ENCODE measurements at regions not wholly inside any gene's neighbourhood (a gene's known extent, or its start where the extent isn't known, plus 50 kb on each side); places are given as distances from the start of the nearest gene placed in this dataset.

- no peak for TF ChIP-seq CTCF (IDR thresholded peaks at IDR 0.05; ENCODE audit: poor library complexity, severe bottlenecking)
Observed at GRCh38 chr7:52726493-52726892, 308.9 kb upstream of the POM121L12 start.

GRCh38 chr7:52723606-52724005, 311.8 kb upstream of the POM121L12 start:
- Histone ChIP-seq H3K9me3 (ENCODE audit: severe bottlenecking) (no peaks in the 10 kb centered on the region), H3K36me3 (ENCODE audit: low read depth) (no peaks in the 10 kb centered on the region), H3K27ac (ENCODE audit: poor library complexity, severe bottlenecking) (no peak overlapping the region), H3K4me3 (ENCODE audit: severe bottlenecking) (no peak overlapping the region), H3K4me1 (ENCODE audit: insufficient read depth, poor library complexity, severe bottlenecking) (no peaks in the 10 kb centered on the region), H3K27me3 (ENCODE audit: insufficient read depth, poor library complexity, severe bottlenecking) (no peaks in the 10 kb centered on the region)
- no peak for DNase-seq (ENCODE audit: low spot score)
- ATAC-seq (ENCODE audit: low read depth), result no peak
- no peak for TF ChIP-seq CTCF (IDR thresholded peaks at IDR 0.05; ENCODE audit: poor library complexity, severe bottlenecking)

More at GRCh38 chr7:52726493-52726892, 308.9 kb upstream of the POM121L12 start:
- Histone ChIP-seq H3K36me3 (ENCODE audit: low read depth) (no peaks in the 10 kb centered on the region), H3K4me3 (ENCODE audit: severe bottlenecking) (no peak overlapping the region), H3K4me1 (ENCODE audit: insufficient read depth, poor library complexity, severe bottlenecking) (no peaks in the 10 kb centered on the region), H3K27ac (ENCODE audit: poor library complexity, severe bottlenecking) (no peak overlapping the region), H3K27me3 (ENCODE audit: insufficient read depth, poor library complexity, severe bottlenecking) (no peaks in the 10 kb centered on the region), H3K9me3 (ENCODE audit: severe bottlenecking) (no peaks in the 10 kb centered on the region)
- DNase-seq (ENCODE audit: low spot score) (no peak), ATAC-seq (ENCODE audit: low read depth) (no peak)

- Histone ChIP-seq H3K27ac (ENCODE audit: poor library complexity, severe bottlenecking) (no peak overlapping the region), H3K4me1 (ENCODE audit: insufficient read depth, poor library complexity, severe bottlenecking) (no peaks in the 10 kb centered on the region)
- no peak for DNase-seq (ENCODE audit: low spot score)
Observed at GRCh38 chr7:52720856-52721255, 314.6 kb upstream of the POM121L12 start.

GRCh38 chr7:52719677-52720076, 315.8 kb upstream of the POM121L12 start:
- Histone ChIP-seq H3K9me3 (ENCODE audit: severe bottlenecking) (no peaks in the 10 kb centered on the region), H3K4me3 (ENCODE audit: severe bottlenecking) (no peak overlapping the region), H3K36me3 (ENCODE audit: low read depth) (no peaks in the 10 kb centered on the region), H3K27me3 (ENCODE audit: insufficient read depth, poor library complexity, severe bottlenecking) (no peaks in the 10 kb centered on the region), H3K4me1 (ENCODE audit: insufficient read depth, poor library complexity, severe bottlenecking) (no peaks in the 10 kb centered on the region), H3K27ac (ENCODE audit: poor library complexity, severe bottlenecking) (no peak overlapping the region)
- ATAC-seq (ENCODE audit: low read depth) (no peak), DNase-seq (ENCODE audit: low spot score) (no peak)
- TF ChIP-seq CTCF (IDR thresholded peaks at IDR 0.05; ENCODE audit: poor library complexity, severe bottlenecking), result no peak

More at GRCh38 chr7:52720856-52721255, 314.6 kb upstream of the POM121L12 start:
- ATAC-seq (ENCODE audit: low read depth), result no peak
- no peak for TF ChIP-seq CTCF (IDR thresholded peaks at IDR 0.05; ENCODE audit: poor library complexity, severe bottlenecking)
- Histone ChIP-seq H3K4me3 (ENCODE audit: severe bottlenecking) (no peak overlapping the region), H3K9me3 (ENCODE audit: severe bottlenecking) (no peaks in the 10 kb centered on the region), H3K27me3 (ENCODE audit: insufficient read depth, poor library complexity, severe bottlenecking) (no peaks in the 10 kb centered on the region), H3K36me3 (ENCODE audit: low read depth) (no peaks in the 10 kb centered on the region)

GRCh38 chr7:52715701-52716100, 319.7 kb upstream of the POM121L12 start:
- no peak for TF ChIP-seq CTCF (IDR thresholded peaks at IDR 0.05; ENCODE audit: poor library complexity, severe bottlenecking)
- H3K9me3 ChIP-seq (ENCODE audit: severe bottlenecking), result no peaks in the 10 kb centered on the region
- H3K4me3 ChIP-seq (ENCODE audit: severe bottlenecking), result no peak overlapping the region
- H3K36me3 ChIP-seq (ENCODE audit: low read depth), result no peaks in the 10 kb centered on the region
- H3K27ac ChIP-seq (ENCODE audit: poor library complexity, severe bottlenecking), result no peak overlapping the region
- ATAC-seq (ENCODE audit: low read depth) (no peak), DNase-seq (ENCODE audit: low spot score) (no peak)
- no peaks in the 10 kb centered on the region for H3K27me3 ChIP-seq (ENCODE audit: insufficient read depth, poor library complexity, severe bottlenecking)
- H3K4me1 ChIP-seq (ENCODE audit: insufficient read depth, poor library complexity, severe bottlenecking), result no peaks in the 10 kb centered on the region

Measured in RWPE2 (cell line).